Gastroesophageal sphincter (tissue), 3 donors: ENCODE measurements at regions not wholly inside any gene's neighbourhood (a gene's known extent, or its start where the extent isn't known, plus 50 kb on each side); places are given as distances from the start of the nearest gene placed in this dataset.

Experiments used
- CTCF ChIP-seq, 4 experiments: fragments of 200-600 bp in 2 of 4; fragments of 450-650 bp in 2 of 4; sonication (generic) in 1 of 4; IDR thresholded peaks; one replicate each; pipeline ENCODE4 v1.5.1; 2017 to 2019; ENCODE audit warnings: antibody characterized with exemption in 4 of 4, mild to moderate bottlenecking in 2 of 4, moderate library complexity in 2 of 4
- EP300 ChIP-seq: sonication (generic); formaldehyde crosslinking; IDR thresholded peaks from one replicate; pipeline ENCODE4 v1.6.1; 2017; ENCODE audit warnings: antibody characterized with exemption, mild to moderate bottlenecking
- POLR2A ChIP-seq, 2 donors: fragments of 450-650 bp; IDR thresholded peaks; one replicate each; pipeline ENCODE4 v1.6.1; 2017; ENCODE audit warnings: antibody characterized with exemption in 2 of 2, mild to moderate bottlenecking in 2 of 2, moderate library complexity in 1 of 2
- POLR2AphosphoS5 ChIP-seq: sonication (generic); formaldehyde crosslinking; IDR thresholded peaks from one replicate; pipeline ENCODE4 v1.6.1; 2017; ENCODE audit warnings: antibody characterized with exemption

GRCh38 chr2:219765231-219765911 is 137.9 kb downstream of the SLC4A3 start:
- TF ChIP-seq CTCF (IDR thresholded peaks at IDR 0.05) (no peak), POLR2A (IDR thresholded peaks at IDR 0.05) (no peak), POLR2AphosphoS5 (no peak), EP300 (no peak)
